Uterus (tissue), 2 donors: ENCODE measurements at regions not wholly inside any gene's neighbourhood (a gene's known extent, or its start where the extent isn't known, plus 50 kb on each side); places are given as distances from the start of the nearest gene placed in this dataset.

Source experiments
- POLR2A ChIP-seq, 2 donors: fragments of 450-650 bp; IDR thresholded peaks; one replicate each; pipeline ENCODE4 v1.6.1; 2016; ENCODE audit warnings: antibody characterized with exemption in 2 of 2, mild to moderate bottlenecking in 1 of 2, moderate library complexity in 1 of 2
- TF ChIP-seq, protein P1 (sequence below), 4 experiments: fragments of 200-600 bp in 2 of 4; fragments of 450-650 bp in 2 of 4; sonication (generic) in 2 of 4; IDR thresholded peaks; one replicate each; pipeline ENCODE4 v1.5.1; 2016 to 2019; ENCODE audit warnings: antibody characterized with exemption in 4 of 4, mild to moderate bottlenecking in 2 of 4, moderate library complexity in 1 of 4

DNA sequence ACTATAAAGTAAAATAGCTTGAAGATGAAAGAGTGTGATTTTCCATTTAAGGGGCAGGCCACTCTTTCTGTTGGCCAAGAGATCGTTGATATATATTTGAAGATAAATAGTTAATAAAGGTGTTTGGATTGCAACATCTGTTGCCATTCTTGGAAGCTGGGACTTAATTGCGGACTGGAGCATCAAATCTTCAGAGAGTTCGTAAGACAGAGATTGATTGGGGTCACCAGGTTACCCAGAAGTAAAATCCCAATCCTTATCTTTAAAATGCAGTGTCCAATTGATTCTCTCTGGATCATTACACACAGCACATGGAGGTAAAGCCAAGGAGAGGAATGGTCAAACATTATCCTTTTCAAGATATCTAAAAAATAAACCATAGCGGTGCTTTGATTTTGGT, 220.8 kb upstream of the HES1 start:
- TF ChIP-seq, protein P1, sequence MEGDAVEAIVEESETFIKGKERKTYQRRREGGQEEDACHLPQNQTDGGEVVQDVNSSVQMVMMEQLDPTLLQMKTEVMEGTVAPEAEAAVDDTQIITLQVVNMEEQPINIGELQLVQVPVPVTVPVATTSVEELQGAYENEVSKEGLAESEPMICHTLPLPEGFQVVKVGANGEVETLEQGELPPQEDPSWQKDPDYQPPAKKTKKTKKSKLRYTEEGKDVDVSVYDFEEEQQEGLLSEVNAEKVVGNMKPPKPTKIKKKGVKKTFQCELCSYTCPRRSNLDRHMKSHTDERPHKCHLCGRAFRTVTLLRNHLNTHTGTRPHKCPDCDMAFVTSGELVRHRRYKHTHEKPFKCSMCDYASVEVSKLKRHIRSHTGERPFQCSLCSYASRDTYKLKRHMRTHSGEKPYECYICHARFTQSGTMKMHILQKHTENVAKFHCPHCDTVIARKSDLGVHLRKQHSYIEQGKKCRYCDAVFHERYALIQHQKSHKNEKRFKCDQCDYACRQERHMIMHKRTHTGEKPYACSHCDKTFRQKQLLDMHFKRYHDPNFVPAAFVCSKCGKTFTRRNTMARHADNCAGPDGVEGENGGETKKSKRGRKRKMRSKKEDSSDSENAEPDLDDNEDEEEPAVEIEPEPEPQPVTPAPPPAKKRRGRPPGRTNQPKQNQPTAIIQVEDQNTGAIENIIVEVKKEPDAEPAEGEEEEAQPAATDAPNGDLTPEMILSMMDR (IDR thresholded peaks at IDR 0.05): no peak
- TF ChIP-seq POLR2A (IDR thresholded peaks at IDR 0.05): no peak
